Adrenal gland (tissue), 5 donors: ENCODE measurements at regions not wholly inside any gene's neighbourhood (a gene's known extent, or its start where the extent isn't known, plus 50 kb on each side); places are given as distances from the start of the nearest gene placed in this dataset.

Experiments
- POLR2A ChIP-seq, 2 donors: fragments of 450-650 bp; IDR thresholded peaks; one replicate each; pipeline ENCODE4 v1.6.1; 2017; ENCODE audit warnings: antibody characterized with exemption in 2 of 2, mild to moderate bottlenecking in 2 of 2, moderate library complexity in 1 of 2
- TF ChIP-seq, protein P1 (sequence below), 6 experiments: fragments of 450-650 bp in 4 of 6; fragments of 200-600 bp in 2 of 6; sonication (generic) in 1 of 6; IDR thresholded peaks; 1 replicate in 5 of 6; 2 replicates in 1 of 6; pipeline versions ENCODE4 v1.5.1 to v1.8.0; 2016 to 2021; ENCODE audit warnings: antibody characterized with exemption in 6 of 6, mild to moderate bottlenecking in 2 of 6, moderate library complexity in 1 of 6
- donor health status: DM: no; HTN: no; CAD: no.

DNA sequence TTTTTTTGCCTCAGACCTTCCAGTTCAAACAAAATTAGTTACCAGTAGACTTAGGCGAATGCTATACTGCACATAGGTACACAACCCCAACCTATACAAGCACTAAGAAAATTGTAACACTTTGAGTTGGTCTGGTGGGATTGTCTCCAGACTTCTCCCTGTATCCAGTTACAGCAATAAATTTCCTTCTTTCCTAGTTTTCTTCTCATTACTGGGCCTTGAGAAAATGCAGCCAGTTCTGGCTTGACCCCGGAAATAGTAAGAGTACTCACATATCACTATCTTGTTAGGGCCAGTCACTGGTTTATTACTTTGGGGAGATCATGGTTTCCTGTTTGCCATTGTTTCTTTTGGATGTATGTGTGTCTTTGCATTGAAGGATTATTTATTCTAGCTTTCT lies 868.4 kb downstream of the DIPK2A start:
- TF ChIP-seq, protein P1, sequence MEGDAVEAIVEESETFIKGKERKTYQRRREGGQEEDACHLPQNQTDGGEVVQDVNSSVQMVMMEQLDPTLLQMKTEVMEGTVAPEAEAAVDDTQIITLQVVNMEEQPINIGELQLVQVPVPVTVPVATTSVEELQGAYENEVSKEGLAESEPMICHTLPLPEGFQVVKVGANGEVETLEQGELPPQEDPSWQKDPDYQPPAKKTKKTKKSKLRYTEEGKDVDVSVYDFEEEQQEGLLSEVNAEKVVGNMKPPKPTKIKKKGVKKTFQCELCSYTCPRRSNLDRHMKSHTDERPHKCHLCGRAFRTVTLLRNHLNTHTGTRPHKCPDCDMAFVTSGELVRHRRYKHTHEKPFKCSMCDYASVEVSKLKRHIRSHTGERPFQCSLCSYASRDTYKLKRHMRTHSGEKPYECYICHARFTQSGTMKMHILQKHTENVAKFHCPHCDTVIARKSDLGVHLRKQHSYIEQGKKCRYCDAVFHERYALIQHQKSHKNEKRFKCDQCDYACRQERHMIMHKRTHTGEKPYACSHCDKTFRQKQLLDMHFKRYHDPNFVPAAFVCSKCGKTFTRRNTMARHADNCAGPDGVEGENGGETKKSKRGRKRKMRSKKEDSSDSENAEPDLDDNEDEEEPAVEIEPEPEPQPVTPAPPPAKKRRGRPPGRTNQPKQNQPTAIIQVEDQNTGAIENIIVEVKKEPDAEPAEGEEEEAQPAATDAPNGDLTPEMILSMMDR (IDR thresholded peaks at IDR 0.05): no peak
- no peak for TF ChIP-seq POLR2A (IDR thresholded peaks at IDR 0.05)
